CD4-positive, alpha-beta T cell treated with Interleukin-21 for 1 hour (primary cell): ENCODE measurements at regions not wholly inside any gene's neighbourhood (a gene's known extent, or its start where the extent isn't known, plus 50 kb on each side); places are given as distances from the start of the nearest gene placed in this dataset.

Experiments
- DNase-seq: peaks from one replicate; pipeline ENCODE4 v3.0.0-alpha.2; 2020

DNA sequence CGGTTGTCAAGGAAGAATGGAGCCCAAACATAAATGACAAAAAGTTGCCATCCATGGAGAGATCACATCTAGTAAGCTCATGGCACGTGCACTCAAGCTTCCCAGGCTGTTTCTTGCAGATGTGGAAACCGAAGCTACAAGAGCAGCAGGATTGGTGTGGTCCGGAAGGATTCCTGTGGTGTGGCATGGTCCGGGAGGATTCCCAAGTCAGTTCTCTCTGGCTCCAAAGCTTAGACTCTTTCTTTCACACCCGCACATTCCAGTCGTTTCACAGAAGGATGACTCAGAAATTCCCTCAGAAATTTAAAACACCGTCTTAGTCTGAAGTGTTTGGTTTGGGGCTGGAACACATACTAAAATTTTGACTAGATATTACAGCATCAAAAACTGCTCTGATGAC, 78.0 kb upstream of the DRD2 start:
- DNase-seq, result no peak

DNA sequence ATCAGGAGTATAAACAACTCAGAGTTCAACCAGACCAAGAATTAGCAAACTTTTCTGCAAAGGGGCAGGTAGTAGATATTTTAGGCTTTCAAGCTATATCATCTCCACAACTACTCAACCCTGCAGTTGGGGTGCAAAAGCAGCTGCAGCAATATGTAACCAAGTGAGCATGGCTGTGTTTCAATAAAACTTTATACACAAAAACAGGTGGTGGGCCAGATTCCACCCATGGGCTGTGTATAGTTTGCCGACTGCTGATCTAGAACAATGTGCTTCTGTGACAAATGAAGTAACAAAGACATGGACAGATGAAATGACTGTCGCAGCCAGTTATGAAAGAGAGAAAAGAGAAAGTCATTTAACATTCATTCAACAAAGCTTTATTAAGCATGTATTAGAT, 77.1 kb upstream of the DRD2 start:
- no peak for DNase-seq

DNA sequence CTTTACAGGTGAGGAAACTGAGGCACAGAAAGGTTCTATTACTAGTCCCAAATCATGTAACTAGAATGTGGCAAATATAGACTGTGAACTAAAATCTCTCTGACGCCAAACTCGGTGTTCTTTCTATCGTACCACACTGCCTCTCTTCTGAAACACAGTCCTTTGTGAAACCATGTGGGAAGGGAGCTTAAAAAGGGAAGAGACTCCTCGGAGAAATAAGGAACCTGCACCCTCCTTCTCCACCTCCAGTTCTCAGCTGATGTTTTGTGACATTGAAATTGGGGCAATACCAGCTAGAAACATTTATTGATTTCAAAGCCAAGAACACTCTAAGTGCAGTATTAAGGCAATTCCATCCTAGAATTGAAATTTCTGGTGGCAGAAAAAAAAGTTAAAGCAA, 76.4 kb upstream of the DRD2 start:
- no peak for DNase-seq

DNA sequence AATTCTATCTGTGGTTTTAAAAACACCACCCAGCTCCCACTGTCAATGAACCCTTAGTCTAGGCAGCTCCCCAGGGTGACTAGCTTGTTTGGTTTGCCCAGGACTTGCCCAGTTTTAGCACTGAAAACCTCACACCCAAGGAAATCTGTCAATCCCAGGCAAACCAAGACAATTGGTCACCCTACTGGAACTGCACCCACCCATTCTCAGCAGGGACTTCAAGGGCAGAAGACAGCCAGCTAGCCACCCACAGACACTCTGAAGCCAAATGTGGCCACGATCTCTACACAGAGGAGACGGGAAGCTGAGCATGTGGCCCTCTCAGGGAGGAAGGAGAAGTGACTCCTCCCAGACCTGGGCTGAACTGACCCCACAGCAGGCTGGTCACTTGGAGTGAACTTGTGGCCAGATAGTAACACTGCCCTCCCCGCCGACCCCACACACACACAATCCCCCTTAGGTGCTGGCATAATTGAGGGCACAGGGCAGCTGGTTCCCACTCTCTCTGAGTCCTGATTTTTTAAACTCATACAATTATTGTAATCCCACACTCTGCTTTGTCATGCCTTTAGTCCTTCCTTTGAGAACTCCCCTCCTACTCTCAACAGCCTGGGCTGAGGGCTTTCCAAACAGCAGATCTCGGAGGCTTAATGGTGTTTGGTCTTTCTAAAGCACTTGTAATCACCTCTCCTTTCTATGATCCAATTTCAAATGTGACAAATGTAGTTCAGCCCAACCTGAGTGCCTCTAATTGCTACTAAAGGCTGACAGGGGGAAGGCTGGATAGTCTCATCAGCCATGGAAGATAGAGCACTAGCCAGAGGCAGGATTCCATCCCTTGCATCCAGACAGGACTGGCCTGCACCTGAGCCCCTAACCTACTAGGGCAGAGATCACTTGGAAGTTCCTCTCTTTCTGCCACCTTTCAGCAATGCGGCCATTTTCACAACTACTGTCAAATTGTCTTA, 74.7 kb upstream of the DRD2 start:
- no peak for DNase-seq

DNA sequence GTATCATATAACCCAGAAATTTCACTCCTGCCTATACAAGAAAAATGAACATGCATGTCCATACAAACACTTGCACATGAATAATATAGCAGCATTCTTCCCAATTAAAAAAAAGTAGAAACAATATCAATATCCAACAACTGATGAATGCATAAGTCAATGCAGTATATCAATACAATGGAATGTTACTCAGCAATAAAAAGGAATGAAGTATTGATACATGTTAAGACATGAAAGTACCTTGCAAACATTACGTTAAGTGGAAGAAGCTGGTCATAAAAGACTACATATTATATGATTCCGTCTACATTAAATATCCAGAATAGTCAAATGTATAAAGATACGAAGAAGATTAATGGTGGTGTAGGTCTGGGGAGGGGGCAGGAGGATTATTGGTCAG, 73.9 kb upstream of the DRD2 start:
- DNase-seq, result no peak

DNA sequence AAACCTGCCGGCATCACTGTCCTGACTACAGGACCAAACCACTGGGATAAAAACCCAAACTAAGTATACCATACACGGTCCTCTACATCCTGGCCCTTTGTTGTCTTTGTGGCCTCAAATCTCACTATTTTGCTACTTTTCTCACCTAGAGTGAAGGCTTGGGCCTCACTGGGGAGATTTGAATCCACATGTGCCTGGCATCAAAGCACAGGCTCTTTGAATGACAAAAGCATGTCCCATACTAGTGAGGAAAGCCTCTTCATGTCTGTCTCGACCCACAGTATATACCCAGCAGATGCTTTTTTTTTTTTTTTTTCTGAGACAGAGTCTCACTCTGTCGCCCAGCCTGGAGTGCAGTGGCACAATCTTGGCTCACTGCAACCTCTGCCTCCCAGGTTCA, 72.5 kb upstream of the DRD2 start:
- DNase-seq, result no peak

DNA sequence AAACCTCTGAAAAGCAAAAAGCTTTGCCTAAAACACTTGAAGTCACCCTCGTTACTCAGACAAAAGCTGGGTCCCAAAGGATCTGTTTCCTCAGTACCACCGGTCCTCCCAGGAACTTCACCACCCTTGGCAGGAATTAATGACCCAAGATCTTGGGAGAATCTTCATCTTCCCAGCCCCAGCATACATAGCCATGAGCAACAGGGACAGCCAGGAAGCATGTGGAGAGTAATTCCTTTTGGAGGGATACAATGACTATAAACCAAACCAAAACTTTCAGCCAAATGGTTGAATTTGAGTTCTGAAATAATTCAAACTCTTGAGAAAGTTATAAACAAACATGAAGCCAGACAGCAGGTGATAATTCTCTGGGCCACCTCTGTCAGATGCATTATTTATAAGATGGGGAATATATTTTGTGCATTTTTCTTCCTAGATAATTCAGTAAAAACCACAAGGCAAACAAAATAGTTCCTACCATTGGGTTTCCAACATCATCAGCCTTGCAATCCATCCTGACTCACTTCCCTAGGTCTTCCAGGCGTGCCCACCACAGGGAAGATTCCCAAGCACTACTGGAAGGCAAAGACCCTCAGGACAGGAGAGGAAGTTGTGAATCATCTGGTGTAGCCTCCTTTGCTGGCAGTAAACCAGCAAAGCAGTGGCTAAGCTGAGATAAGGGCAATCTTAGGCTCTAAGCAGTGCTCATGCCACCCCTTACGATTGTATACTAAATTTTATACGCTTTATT, 71.7 kb upstream of the DRD2 start:
- no peak for DNase-seq

DNA sequence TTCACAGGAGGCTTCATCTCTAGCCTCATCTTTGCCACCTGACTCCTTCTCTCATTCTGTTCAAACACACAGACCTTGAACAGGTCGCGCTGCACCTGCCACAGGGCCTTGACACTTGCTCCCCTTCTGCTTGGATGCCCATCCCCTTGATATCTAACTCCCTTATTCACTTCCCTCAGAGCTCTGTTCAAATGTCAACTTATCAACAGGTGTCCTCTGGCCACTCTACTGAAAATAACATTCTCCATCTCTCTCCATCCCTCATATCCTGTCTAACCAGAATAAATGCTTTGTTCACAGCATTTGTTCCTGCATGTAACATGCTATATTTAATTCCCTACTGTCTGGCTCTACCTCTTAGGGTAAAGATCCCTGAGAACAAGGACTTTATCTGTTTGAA, 67.2 kb upstream of the DRD2 start:
- no peak for DNase-seq

DNA sequence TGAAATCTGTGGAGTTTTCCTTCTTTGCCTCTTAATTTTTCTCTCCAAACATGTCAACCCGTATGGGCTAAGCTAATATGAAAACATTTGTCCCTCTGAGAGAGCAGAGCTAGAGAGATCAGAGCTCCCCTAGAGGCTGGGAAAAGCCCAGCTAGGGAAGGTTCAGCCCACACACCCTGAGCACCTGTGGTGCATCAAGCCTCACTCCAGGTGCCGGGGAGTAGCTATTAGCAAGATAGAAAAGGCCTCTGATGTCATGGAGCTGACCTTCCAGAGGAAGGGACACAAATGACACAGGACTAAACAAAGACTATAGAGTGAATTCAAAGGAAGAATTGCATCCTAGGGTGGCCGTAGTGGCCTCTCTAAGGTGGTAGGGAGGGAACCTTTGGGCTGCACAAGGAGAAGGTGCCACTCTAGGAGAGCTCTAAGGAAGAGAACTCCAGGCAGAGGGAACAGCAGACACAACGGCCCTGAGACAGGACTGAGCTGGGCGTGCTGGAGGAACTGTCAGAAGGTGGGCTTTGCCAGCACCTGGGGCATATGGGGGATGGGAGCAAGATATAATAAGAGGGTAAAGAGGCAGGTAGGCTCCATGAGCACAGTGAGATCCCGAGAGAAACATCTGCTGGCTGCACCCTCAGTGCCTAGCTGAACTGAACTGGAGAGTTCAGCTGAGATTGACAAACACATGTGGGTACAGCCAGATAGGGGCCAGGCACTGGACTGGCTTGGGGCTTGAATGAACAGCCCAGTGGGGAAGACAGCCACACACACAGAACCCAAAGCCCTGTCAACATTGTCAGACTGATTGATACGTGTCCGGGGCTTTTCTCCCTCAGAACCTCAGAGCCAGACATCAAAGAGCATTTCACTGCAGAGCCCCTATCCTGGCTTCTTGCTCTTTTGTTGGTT, 65.5 kb upstream of the DRD2 start:
- DNase-seq, result no peak

DNA sequence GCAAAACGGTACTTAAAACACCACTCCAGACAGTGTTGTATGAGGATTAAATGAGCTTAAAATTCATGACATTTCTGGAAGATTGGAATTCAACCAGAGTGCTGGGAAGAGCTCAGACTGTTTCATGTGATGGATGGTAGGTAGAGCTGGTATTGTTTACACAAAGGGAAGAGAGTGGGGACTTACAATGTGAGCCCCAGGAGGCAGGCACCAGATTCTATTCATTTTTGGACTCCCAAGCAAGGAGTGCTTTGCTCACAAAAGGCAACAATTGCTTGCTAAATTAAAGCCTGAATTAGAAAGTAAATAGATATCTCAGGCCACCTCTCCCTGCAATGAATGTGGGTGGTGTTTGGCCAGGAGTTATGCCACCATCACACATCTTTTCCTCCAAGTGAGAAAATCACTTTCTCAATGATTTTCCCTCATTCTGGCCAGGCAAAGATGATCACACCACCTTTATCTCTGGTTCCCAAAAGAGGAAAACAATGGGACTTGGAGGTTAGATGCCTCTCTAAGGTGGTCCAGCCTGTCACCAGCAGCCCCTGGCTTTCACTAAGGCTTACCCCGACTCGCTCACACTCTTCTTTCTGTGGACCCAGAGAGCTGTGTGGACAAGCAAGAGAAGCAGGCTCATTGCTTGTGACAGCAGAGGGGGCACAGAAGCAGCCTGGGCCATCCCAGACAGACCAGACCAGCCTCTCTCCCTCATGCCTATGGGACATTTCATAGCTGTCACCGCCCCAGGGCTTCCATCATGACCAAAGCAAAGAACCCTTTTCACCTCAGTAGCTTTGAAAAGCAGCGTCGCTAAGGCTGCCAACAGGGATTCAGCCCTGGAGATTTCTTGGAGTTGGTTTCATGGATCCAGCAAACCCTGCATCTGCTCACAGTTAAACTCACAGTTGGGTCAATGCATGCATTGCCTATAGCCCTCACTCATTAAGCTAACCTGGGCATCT, 63.5 kb upstream of the DRD2 start:
- no peak for DNase-seq

DNA sequence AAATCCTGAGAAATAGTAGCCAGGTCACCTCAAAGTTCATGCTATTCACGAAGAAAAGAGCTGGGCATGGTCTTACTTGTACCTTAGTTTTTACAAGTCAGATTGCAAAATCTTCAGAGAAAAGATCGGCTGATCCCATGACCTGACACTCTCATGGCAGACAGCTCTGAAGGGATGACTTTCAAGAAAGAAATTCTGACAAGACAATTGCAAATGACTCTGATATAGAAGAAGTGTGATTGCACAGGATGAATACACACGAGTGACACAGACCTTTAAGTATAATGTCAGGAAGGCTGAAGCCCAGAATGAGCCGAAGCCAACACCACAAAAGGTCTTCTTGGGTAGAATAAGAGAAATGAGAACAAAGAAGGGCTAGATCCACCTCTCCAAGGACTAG, 59.4 kb upstream of the DRD2 start:
- no peak for DNase-seq

DNA sequence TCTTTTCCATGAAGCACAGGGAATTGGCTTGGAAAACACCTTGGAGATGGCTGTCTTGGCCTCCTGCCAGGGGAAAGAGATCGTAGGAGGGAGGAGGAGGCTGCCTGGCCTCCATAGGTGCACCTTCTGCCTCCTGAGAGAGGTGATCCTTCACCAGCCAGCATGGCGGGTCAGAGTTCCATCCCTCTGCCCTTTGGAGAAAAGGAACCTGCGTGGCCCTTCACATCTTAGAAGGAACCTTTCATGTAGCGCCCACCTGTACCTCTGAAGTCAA, 58.2 kb upstream of the DRD2 start:
- no peak for DNase-seq

DNA sequence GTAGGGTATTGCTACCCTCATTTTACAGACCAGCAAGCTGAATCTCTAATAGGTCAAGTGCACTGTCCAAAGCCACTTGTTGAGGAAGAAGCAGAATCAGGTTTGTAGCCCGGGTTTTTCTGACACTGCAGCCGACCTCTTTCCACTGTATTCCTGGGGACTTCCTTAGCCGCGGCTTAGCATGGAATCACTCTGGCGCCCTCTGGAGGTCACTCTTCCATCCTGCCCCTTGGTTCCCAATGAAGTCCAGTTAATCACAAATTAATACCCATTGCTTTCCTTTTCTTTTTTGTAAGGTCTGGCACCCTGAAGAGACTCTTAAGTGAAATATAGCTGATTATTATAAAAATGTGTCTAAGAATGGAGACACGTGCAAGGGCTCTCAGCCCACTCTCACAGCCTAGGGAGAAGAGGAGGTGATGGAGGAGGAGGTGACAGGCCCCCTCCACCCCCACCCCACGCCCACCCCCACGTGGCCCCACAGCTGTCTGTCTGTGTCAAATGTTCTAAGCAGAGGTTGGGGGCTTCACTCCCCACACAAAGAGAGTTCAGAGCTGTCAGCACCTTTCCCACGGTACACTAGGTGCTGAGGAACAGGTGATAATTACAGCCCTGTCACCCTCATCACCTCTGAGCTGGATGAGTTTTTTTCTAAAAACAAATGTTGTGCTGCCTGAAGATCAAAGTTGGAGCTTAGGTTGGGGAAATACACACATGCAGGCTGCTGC, 57.7 kb upstream of the DRD2 start:
- DNase-seq, result peak; percentile 47

DNA sequence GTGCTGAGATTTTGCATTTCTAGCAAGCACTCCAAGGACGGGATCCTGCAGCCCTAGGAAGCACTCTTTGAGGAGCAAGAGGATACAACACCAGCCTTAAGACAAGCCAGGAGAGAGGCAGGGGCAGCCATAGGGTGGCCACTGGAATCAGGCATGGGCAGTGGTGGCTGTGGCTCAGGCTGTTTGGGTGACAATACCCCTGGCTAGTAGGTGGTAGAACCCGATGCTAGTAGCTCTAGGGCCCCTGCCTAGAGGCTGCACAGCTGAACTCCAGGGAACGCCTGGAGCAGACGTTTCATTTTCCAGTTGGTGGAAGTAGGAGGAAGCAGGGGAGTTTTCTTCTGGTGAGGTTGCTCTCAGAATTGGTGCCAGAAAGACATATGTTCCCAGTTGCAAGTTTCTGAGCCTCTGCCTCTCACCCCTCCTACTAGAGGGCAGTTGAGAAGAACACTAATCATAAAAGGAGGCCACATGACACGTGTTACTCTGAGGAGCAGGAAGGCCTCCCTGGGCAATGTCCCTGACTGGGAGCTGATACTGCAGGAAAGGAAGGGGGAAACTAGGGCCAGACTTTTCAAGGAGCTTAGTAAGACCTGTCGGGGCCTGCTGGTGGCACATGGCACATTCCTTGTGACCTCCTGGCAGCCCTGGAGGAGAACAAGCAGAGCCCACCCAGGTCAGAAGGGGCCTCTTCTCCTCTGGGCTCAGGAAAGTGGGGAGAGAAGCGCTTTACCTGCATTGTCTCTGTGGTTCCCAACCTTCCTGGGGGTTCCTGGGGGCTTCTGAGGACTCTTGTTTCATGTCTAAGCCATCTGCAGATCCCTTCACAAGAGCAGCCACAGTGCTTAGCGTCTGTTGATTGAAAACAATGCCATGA, 56.6 kb upstream of the DRD2 start:
- DNase-seq, result no peak

DNA sequence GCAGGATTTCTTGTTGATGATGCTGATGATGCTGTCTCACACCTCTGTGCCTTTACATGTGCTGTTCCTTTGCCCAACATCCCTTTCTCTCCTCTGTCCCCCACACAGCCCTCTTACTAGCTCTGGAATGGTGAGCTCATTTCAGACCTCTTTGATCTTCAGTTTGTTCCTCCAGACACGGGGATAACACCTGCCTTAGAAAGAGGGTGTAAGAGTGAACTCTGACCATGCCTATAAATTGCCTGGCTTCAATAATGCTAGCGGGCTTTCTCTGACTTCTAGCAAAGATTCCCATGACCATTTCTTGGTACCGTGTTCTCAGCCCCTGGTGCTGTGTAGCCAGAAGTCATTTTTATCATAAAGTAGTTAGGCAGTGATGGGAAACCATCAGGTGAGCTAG, 55.9 kb upstream of the DRD2 start:
- DNase-seq, result no peak

DNA sequence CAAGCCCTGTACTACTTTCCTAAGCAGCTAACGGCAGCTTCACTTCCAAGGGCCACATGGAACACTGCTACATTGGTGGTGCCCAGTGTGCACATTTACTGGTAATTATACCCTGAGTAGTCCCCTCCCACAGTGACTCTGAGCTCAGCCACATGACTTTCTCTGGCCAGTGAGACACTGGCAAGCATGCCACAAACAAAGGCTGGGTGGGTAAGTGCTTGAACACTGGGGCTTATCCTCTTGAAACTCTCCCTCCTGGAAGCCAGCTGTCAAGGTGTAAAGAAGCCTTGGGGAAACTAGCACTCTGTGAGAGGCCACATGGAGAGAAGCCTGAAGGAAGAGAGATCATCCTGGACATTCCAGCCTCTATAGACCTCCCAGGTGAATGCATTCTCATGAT, 54.4 kb upstream of the DRD2 start:
- no peak for DNase-seq

DNA sequence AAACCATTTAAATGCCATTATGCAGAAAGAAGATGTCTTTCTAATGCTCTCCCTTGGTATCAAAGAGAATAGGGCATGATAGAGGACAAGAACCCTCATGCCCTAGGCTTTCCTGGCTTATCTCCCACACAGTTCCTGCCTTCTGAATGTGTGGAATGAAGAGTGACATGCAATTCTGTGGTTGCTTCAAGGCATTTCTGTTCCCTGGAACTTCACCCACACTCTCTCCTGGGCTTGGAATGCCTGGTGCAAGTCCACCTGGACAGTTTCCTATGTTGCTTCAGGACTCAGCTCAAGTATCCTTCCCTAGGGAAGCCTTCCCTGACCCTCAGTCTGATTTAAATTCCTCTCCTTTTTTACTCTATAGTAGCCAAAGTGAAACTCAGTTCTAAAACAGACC, 53.8 kb upstream of the DRD2 start:
- DNase-seq, result no peak

DNA sequence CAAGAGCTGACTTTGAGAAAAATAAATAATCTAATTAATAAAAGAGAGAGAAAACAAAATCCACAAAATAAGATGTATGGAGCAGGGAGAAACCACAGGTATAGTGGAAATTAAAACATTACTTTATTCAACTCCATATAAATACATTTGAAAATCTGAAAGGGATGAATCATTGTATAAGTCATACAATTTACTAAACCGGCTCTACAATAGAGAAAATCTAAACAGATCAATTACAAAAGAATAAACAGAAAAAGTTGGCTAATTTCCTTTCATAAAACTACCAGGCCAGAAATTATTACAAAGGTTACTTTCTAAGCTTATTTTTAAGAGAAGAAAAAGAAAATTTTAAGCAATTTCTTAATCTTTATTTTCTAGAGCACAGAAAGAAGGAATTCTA, 51.3 kb upstream of the DRD2 start:
- DNase-seq, result no peak
